AG04450 (cell line): ENCODE measurements at regions not wholly inside any gene's neighbourhood (a gene's known extent, or its start where the extent isn't known, plus 50 kb on each side); places are given as distances from the start of the nearest gene placed in this dataset.

Experiments used
- CTCF ChIA-PET: fragments of 300-600, 350-600 bp; formaldehyde crosslinking; extraction: SDS; loops from one replicate; lab custom pipeline; 2022; ENCODE audit warnings: antibody characterized with exemption, inconsistent platforms; lab: Charles Lee
- POLR2A ChIA-PET: fragments of 350-600 bp; formaldehyde crosslinking; extraction: SDS; loops from one replicate; lab custom pipeline; 2021; ENCODE audit warnings: antibody characterized with exemption, inconsistent platforms; lab: Yijun Ruan, JAX
- DNase-seq: peaks from one replicate; pipeline ENCODE4 v3.0.0-alpha.2; 2011; ENCODE audit warnings: low read depth, low spot score
- H3K27ac ChIP-seq: one replicate; pipeline ENCODE4 v1.5.1; 2012; ENCODE audit warnings: low read depth, low read length, control low read depth
- H3K27me3 ChIP-seq: one replicate; pipeline ENCODE4 v1.6.0; 2012; ENCODE audit warnings: low read length; ENCODE audit not compliant: control insufficient read depth, insufficient read depth
- H3K4me3 ChIP-seq: 2 replicates; pipeline ENCODE4 v1.5.1; 2011; ENCODE audit warnings: mild to moderate bottlenecking, low read depth, low read length, control low read depth
- H3K9me3 ChIP-seq: 2 replicates; pipeline ENCODE4 v1.5.1; 2012; ENCODE audit warnings: low read length; ENCODE audit not compliant: control insufficient read depth, insufficient read depth
- CTCF ChIP-seq: IDR thresholded peaks from 2 replicates; pipeline ENCODE4 v1.5.1; 2011; ENCODE audit warnings: low read depth, low read length, control low read depth, inconsistent platforms

- no peak overlapping the region for H3K4me3 ChIP-seq
- ChIA-PET POLR2A (no interaction called here), CTCF (no interaction called here)
- TF ChIP-seq CTCF: no peak
- H3K27me3 ChIP-seq: no peaks in the 10 kb centered on the region
- H3K9me3 ChIP-seq: no peaks in the 10 kb centered on the region
- H3K27ac ChIP-seq: no peak overlapping the region
- DNase-seq: peak; percentile 33
Measured at GRCh38 chr6:156347246-156347645, 429.9 kb upstream of the ARID1B start.

GRCh38 chr6:156345700-156346099 lies 431.5 kb upstream of the ARID1B start:
- DNase-seq: no peak
- Histone ChIP-seq H3K4me3 (no peak overlapping the region), H3K27me3 (no peaks in the 10 kb centered on the region), H3K9me3 (no peaks in the 10 kb centered on the region), H3K27ac (no peak overlapping the region)
- TF ChIP-seq CTCF: no peak
- ChIA-PET POLR2A (no interaction called here), CTCF (no interaction called here)

GRCh38 chr6:156344491-156344890 lies 432.7 kb upstream of the ARID1B start:
- no peak for DNase-seq
- Histone ChIP-seq H3K9me3 (no peaks in the 10 kb centered on the region), H3K27ac (no peak overlapping the region), H3K27me3 (peaks cover 3% of the 10 kb centered on the region), H3K4me3 (no peak overlapping the region)
- no peak for TF ChIP-seq CTCF
- CTCF ChIA-PET: no interaction called here
- POLR2A ChIA-PET: no interaction called here

- CTCF ChIA-PET: interaction anchor here (0.7 kb wide), 1 partner anchor 875 kb away, joined by 6 read pairs; no protein-coding TSS in a partner anchor
- POLR2A ChIA-PET: no interaction called here
- H3K27me3 ChIP-seq: peaks cover 3% of the 10 kb centered on the region
- no peak for DNase-seq
- no peak overlapping the region for H3K27ac ChIP-seq
- no peak overlapping the region for H3K4me3 ChIP-seq
- H3K9me3 ChIP-seq: no peaks in the 10 kb centered on the region
- TF ChIP-seq CTCF: no peak
Measured at GRCh38 chr6:156337801-156338200, 439.4 kb upstream of the ARID1B start.

GRCh38 chr6:156336733-156337132 lies 440.4 kb upstream of the ARID1B start:
- ChIA-PET POLR2A (no interaction called here), CTCF (interaction anchor here (0.6 kb wide), 1 partner anchor 21 kb away, joined by 4 read pairs; no protein-coding TSS in a partner anchor)
- TF ChIP-seq CTCF: no peak
- peaks cover 5% of the 10 kb centered on the region; the same call in 1 of the 2 replicates for H3K9me3 ChIP-seq
- H3K27ac ChIP-seq: no peak overlapping the region
- peaks cover 3% of the 10 kb centered on the region for H3K27me3 ChIP-seq
- DNase-seq: no peak
- H3K4me3 ChIP-seq: no peak overlapping the region
